ENCODE measurements at regions not wholly inside any gene's neighbourhood (a gene's known extent, or its start where the extent isn't known, plus 50 kb on each side); places are given as distances from the start of the nearest gene placed in this dataset.

GRCh38 chr16:19938536-19938935 is 53.9 kb upstream of the GPRC5B start:
- TF ChIP-seq EZH2 (IDR thresholded peaks at IDR 0.05; ENCODE audit: borderline replicate concordance, insufficient read depth, low read depth, low read length, poor library complexity, severe bottlenecking) (no peak), CTCF (IDR thresholded peaks at IDR 0.05) (no peak)

Data from B cell (primary cell).